GM12873 (cell line): ENCODE measurements at regions not wholly inside any gene's neighbourhood (a gene's known extent, or its start where the extent isn't known, plus 50 kb on each side); places are given as distances from the start of the nearest gene placed in this dataset.

Source experiments
- TF ChIP-seq, protein P1 (sequence below): IDR thresholded peaks from 2 replicates; pipeline ENCODE4 v1.5.1; 2012; ENCODE audit warnings: low read depth, mild to moderate bottlenecking, moderate library complexity, low read length, control low read depth; ENCODE audit not compliant: insufficient read depth; ENCODE audit errors: missing control alignments

DNA sequence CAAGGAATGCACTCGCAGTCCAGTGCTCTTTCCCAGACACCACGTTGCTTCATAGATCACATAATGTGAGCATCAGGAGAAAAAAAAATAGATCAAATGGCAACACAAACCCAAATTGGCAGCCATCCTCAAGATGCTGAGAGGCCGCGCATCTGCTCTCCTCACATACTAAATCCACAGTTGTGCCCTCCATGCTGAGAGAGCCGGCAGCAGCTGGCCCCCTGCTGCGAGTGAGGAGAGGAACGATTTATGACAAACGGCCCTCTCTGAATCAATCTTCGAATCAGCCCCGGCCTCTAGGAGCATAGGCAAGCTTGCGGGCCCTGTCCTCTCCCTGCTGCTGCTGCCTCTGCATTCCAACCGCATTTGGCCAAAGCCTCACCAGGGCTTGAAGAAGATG is 159.9 kb upstream of the TENM4 start:
- TF ChIP-seq, protein P1, sequence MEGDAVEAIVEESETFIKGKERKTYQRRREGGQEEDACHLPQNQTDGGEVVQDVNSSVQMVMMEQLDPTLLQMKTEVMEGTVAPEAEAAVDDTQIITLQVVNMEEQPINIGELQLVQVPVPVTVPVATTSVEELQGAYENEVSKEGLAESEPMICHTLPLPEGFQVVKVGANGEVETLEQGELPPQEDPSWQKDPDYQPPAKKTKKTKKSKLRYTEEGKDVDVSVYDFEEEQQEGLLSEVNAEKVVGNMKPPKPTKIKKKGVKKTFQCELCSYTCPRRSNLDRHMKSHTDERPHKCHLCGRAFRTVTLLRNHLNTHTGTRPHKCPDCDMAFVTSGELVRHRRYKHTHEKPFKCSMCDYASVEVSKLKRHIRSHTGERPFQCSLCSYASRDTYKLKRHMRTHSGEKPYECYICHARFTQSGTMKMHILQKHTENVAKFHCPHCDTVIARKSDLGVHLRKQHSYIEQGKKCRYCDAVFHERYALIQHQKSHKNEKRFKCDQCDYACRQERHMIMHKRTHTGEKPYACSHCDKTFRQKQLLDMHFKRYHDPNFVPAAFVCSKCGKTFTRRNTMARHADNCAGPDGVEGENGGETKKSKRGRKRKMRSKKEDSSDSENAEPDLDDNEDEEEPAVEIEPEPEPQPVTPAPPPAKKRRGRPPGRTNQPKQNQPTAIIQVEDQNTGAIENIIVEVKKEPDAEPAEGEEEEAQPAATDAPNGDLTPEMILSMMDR, result no peak

DNA sequence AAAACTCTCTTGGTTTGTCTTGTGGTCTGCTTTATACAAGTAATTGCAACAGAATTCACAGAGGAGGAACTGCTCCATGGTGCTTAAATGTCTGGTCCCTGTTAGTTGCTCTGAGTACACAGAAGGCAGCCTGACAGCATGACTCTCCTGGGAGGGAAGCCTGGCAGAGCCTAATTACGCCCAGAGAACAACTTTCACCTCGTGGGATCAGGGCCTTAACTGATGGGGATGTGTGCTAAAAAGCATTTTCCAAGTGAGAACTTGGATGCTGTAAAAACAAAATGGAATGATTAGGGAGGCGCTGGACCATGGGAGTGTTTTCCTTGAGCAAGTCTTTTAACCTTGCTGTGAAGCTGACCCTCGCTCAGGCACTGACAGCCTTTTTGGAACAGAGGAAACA is 154.0 kb upstream of the TENM4 start:
- TF ChIP-seq, protein P1, result no peak

DNA sequence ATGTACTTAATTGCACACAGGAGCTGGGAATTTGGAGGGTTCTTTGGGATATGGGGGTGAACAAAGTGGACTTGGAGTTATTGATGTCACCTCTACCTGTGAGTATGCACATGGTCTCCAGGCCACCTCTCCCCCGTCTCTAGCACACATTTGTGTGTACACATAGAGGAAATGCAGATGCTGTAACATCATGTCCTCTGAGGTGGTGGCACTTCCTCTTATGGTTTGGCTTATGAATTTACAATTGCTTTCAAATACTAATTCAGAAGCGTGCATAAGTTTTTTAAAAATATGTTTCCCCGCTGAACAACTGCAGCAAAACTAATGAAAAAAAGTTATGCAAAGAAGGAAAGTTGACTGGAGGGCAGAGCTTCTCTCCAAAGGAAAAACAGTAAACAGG is 152.0 kb upstream of the TENM4 start:
- TF ChIP-seq, protein P1, result no peak

DNA sequence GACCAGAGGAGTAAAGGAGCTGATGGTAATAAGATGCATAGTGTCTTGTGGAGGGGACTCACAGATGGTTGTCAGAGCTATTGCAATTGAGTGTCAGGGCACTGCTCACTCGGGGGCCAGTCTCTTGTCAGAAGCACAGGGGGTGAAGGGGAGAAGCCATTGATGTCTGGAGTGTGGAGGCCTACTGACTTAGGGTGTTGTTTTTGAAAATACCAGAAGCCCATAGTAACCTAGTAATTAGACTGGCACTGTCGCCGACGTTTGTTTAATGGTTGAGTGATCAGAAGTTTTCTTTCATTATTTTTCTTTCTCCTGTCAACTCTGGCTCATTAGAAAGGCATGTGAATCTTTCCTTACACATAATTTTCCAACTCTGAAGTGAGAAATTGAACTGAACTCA is 151.6 kb upstream of the TENM4 start:
- TF ChIP-seq, protein P1, result no peak

DNA sequence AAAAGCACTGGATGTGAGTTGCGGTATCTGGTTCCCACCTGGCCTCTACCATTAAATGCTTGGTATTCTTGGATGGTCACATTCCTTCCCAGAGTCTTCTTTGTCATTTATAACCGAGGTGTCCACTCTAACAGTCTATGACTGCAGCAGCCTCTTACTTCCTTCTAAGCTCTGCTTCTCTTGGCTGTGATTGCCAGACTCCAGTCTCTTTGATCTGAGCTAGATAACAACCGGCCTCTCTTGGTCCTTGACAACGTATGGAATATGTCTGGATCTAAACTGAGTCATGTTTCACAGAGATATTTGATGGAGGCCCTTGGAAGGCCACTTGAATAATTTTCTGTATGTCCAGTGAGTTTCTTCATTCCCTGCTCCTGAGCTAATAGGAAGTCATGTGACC is 141.6 kb upstream of the TENM4 start:
- TF ChIP-seq, protein P1, result no peak

DNA sequence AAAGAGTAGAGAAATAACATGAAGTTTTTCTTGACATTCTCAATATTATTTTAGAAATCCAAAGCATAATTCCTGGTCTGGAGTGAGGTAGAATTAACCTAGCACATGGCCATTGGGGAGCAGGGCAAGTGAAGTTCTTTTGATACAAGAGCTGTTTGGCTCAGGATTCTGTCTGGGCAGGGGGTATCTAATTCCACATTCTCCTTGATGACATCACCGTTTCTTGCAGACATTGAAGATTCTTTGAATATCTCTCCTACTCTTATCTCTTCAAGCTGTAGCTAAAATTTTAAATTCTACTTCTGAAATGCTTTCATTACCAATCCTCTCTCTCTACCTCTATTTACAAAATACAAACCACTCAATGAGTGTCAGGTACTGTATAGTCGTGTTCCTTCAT is 138.2 kb upstream of the TENM4 start:
- TF ChIP-seq, protein P1, result no peak

DNA sequence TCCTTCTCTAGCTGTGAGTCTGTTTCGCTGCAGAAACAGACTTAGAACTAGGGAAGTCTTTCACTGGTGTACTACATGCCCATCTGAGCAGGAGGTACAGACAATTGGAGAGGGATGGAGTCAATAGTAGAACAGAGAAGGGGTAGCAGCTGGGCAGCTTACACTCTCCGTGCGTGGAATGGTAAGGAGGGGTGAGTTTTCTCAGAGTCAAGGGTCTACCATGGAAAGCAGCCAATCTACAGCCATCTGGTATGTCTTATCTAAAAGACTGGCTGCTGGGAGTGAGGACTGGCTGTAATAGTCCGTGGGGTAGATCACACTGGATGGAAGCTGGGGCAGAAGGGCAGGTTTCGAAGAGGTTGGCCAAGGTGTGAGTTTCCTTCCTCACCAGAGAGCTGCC is 137.3 kb upstream of the TENM4 start:
- TF ChIP-seq, protein P1, result no peak
